NCI-H187 (cell line): ENCODE measurements at regions not wholly inside any gene's neighbourhood (a gene's known extent, or its start where the extent isn't known, plus 50 kb on each side); places are given as distances from the start of the nearest gene placed in this dataset.

ENCODE experiments used
- DNase-seq, 2 experiments: peaks; one replicate each; lab custom pipeline; 2025; lab: John Stamatoyannopoulos, UW

- DNase-seq, result no peak
Observed at GRCh38 chr3:31462050-31462569, 70.6 kb upstream of the STT3B start.

GRCh38 chr3:31465999-31466398, 66.7 kb upstream of the STT3B start:
- DNase-seq, result no peak

- no peak for DNase-seq
Observed at GRCh38 chr3:31466866-31467265, 65.9 kb upstream of the STT3B start.

- DNase-seq, result no peak
Observed at GRCh38 chr3:31468433-31468832, 64.3 kb upstream of the STT3B start.

- no peak for DNase-seq
Observed at GRCh38 chr3:31469385-31469784, 63.3 kb upstream of the STT3B start.

GRCh38 chr3:31472479-31473390, 60.0 kb upstream of the STT3B start:
- no peak for DNase-seq

GRCh38 chr3:31476209-31476608, 56.5 kb upstream of the STT3B start:
- no peak for DNase-seq

- DNase-seq, result no peak
Observed at GRCh38 chr3:31479431-31479830, 53.3 kb upstream of the STT3B start.

- no peak for DNase-seq
Observed at GRCh38 chr3:31481697-31482096, 51.0 kb upstream of the STT3B start.

- DNase-seq, result no peak
Observed at GRCh38 chr3:31482493-31483200, 50.1 kb upstream of the STT3B start.
